MCF 10A (cell line): ENCODE measurements at regions not wholly inside any gene's neighbourhood (a gene's known extent, or its start where the extent isn't known, plus 50 kb on each side); places are given as distances from the start of the nearest gene placed in this dataset.

ENCODE experiments used
- BruUV-seq: library from RNA; stranded (reverse); fragments of 400-500 nt; replicated peaks from 2 replicates; lab custom pipeline; 2021; lab: Mats Ljungman, UMichigan
- CTCF ChIA-PET: fragments of 300-600 bp; sonication (Branson Sonifier 250); formaldehyde crosslinking; extraction: SDS; loops from one replicate; lab custom pipeline; 2021; ENCODE audit warnings: antibody characterized with exemption, inconsistent platforms; lab: Yijun Ruan, JAX
- POLR2A ChIA-PET: fragments of 300-600, 350-650 bp; sonication (Branson Sonifier 250); formaldehyde crosslinking; extraction: SDS; loops from one replicate; lab custom pipeline; 2020; ENCODE audit warnings: antibody characterized with exemption, inconsistent platforms; lab: Yijun Ruan, JAX
- DNase-seq: peaks from one replicate; pipeline ENCODE4 v3.0.0-alpha.2; 2018; ENCODE audit not compliant: unreplicated experiment
- H3K27ac Mint-ChIP-seq: one replicate; pipeline ENCODE4 v1.8.0; 2022; ENCODE audit warnings: mild to moderate bottlenecking, low read depth, mixed read lengths; ENCODE audit not compliant: unreplicated experiment
- H3K27me3 Mint-ChIP-seq: one replicate; pipeline ENCODE4 v1.8.0; 2022; ENCODE audit warnings: mixed read lengths; ENCODE audit not compliant: insufficient read depth, unreplicated experiment
- H3K36me3 Mint-ChIP-seq: one replicate; pipeline ENCODE4 v1.8.0; 2022; ENCODE audit warnings: mild to moderate bottlenecking, moderate library complexity, mixed read lengths; ENCODE audit not compliant: insufficient read depth, unreplicated experiment
- H3K4me1 Mint-ChIP-seq: one replicate; pipeline ENCODE4 v1.8.0; 2022; ENCODE audit warnings: mixed read lengths; ENCODE audit not compliant: insufficient read depth, unreplicated experiment
- H3K4me3 Mint-ChIP-seq: one replicate; pipeline ENCODE4 v1.8.0; 2022; ENCODE audit warnings: mild to moderate bottlenecking, moderate library complexity, mixed read lengths; ENCODE audit not compliant: unreplicated experiment
- H3K9me3 Mint-ChIP-seq: one replicate; pipeline ENCODE4 v1.8.0; 2022; ENCODE audit warnings: mixed read lengths; ENCODE audit not compliant: unreplicated experiment
- CTCF ChIP-seq: fragments of 200-600 bp; IDR thresholded peaks from one replicate; pipeline ENCODE4 v1.8.0; 2022; ENCODE audit warnings: antibody characterized with exemption, mild to moderate bottlenecking; ENCODE audit not compliant: unreplicated experiment
- intact Hi-C: fragments of 100-400 bp; cut with micrococcal nuclease; formaldehyde crosslinking; loops from 2 replicates; pipeline ENCODE4 v1.14.1; 2022

DNA sequence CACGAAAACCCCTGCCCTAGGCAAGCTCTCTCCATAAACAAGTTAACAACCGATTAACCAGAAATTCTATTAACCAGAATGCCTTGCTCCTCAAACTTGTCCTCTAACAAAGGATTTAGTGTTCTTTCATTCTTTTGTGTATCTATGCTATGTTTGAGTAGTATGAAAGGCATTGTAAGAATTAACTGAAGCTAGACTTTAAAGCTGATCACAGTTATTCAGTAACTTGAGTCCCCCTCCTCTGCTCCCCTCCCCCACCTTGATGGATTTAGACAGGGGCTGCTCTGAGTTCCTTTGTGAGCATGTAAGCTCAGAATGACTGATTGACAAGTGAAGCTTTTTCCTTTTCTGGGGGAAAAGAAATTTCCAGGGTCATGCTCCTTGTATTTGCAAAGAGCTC is 257.6 kb downstream of the TTLL7 start:
- no TSS peak for BruUV-seq
- H3K4me1 Mint-ChIP-seq, result no peaks in the 10 kb centered on the region
- H3K27me3 Mint-ChIP-seq, result no peaks in the 10 kb centered on the region
- ChIA-PET POLR2A (interaction anchor here (0.6 kb wide), 1 partner anchor 20 kb away, joined by 3 read pairs; no protein-coding TSS in a partner anchor), CTCF (interaction anchor here (1.0 kb wide), 1 partner anchor 24 kb away, joined by 3 read pairs; no protein-coding TSS in a partner anchor)
- no peak for DNase-seq
- no peak for TF ChIP-seq CTCF
- no peak overlapping the region for H3K4me3 Mint-ChIP-seq
- intact Hi-C loops, result no loop called here
- no peaks in the 10 kb centered on the region for H3K36me3 Mint-ChIP-seq
- no peaks in the 10 kb centered on the region for H3K9me3 Mint-ChIP-seq
- no peak overlapping the region for H3K27ac Mint-ChIP-seq

GRCh38 chr1:83735526-83735925 is 263.4 kb downstream of the TTLL7 start:
- TF ChIP-seq CTCF, result no peak
- no peaks in the 10 kb centered on the region for H3K27me3 Mint-ChIP-seq
- intact Hi-C loops, result no loop called here
- H3K27ac Mint-ChIP-seq, result peak overlapping the region; percentile 49
- no peak overlapping the region for H3K4me3 Mint-ChIP-seq
- H3K36me3 Mint-ChIP-seq, result no peaks in the 10 kb centered on the region
- H3K4me1 Mint-ChIP-seq, result peaks cover 11% of the 10 kb centered on the region
- CTCF ChIA-PET, result no interaction called here
- peak; percentile 62 for DNase-seq
- no peaks in the 10 kb centered on the region for H3K9me3 Mint-ChIP-seq
- BruUV-seq, result no TSS peak
- POLR2A ChIA-PET, result interaction anchor here (0.7 kb wide), 1 partner anchor 1859 kb away, joined by 3 read pairs; no protein-coding TSS in a partner anchor

- ChIA-PET POLR2A (no interaction called here), CTCF (interaction anchor here (0.6 to 1.4 kb wide), 2 partner anchors 17 to 226 kb away, joined by 3 to 4 read pairs; no protein-coding TSS in a partner anchor)
- DNase-seq, result no peak
- H3K36me3 Mint-ChIP-seq, result no peaks in the 10 kb centered on the region
- peaks cover 11% of the 10 kb centered on the region for H3K4me1 Mint-ChIP-seq
- TF ChIP-seq CTCF, result no peak
- H3K27ac Mint-ChIP-seq, result no peak overlapping the region
- H3K4me3 Mint-ChIP-seq, result no peak overlapping the region
- no TSS peak for BruUV-seq
- H3K27me3 Mint-ChIP-seq, result no peaks in the 10 kb centered on the region
- intact Hi-C loops, result no loop called here
- no peaks in the 10 kb centered on the region for H3K9me3 Mint-ChIP-seq
These were observed 264.5 kb downstream of the TTLL7 start for GRCh38 chr1:83734420-83734819.

DNA sequence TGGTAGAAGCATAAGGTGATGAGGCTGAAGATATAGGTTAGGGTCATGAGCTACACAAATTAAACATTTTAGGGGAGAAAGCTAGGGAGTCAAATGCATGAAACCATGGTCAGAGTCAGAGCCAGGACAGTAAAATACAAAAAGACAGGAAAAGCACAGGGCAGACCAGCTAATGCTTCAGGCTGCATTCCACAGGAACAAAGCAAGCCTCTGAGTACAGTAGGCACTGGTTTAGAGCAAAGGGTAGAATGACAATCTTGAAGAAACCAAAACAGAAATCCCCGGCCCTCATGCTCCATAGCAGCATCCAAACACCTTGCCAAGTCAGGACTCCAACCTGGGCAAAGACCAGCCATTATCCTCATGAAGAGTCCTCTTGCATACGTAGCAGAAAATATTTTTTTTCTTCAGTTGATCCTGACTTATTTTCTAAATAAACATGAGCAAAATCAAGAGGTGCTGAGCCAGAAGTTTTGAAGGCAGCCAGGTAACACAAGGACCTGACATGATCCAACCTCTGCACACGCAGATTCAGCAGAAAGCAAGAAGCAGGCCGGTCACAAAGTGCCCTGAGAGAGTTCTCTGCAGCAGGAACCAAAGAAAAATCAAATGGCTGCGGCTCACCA is 273.1 kb downstream of the TTLL7 start:
- TF ChIP-seq CTCF, result no peak
- ChIA-PET CTCF (interaction anchor here (0.6 kb wide), 1 partner anchor 174 kb away, joined by 3 read pairs; no protein-coding TSS in a partner anchor), POLR2A (no interaction called here)
- BruUV-seq, result no TSS peak
- DNase-seq, result no peak
- H3K36me3 Mint-ChIP-seq, result no peaks in the 10 kb centered on the region
- no peaks in the 10 kb centered on the region for H3K4me1 Mint-ChIP-seq
- H3K4me3 Mint-ChIP-seq, result no peak overlapping the region
- no peaks in the 10 kb centered on the region for H3K27me3 Mint-ChIP-seq
- intact Hi-C loops, result no loop called here
- no peak overlapping the region for H3K27ac Mint-ChIP-seq
- H3K9me3 Mint-ChIP-seq, result no peaks in the 10 kb centered on the region
